Panc1 (cell line): ENCODE measurements at regions not wholly inside any gene's neighbourhood (a gene's known extent, or its start where the extent isn't known, plus 50 kb on each side); places are given as distances from the start of the nearest gene placed in this dataset.
"Not testable (repeated sequence)": the region's sequence is repeated elsewhere in the genome, so short reads cannot be mapped to it uniquely, and the experiment has no call there.

Source experiments
- ATAC-seq: fragments of 200-7000 bp; cut with Tn5 transposase; 2 replicates; pipeline ENCODE4 v1.9.1; 2020; ENCODE audit warnings: mild to moderate bottlenecking, moderate library complexity
- BruUV-seq: library from RNA; stranded (reverse); fragments of 400-500 nt; replicated peaks from 2 replicates; lab custom pipeline; 2021; lab: Mats Ljungman, UMichigan
- CTCF ChIA-PET: fragments of 300-600 bp; sonication (Branson Sonifier 250); formaldehyde crosslinking; loops from one replicate; lab custom pipeline; 2022; ENCODE audit warnings: antibody characterized with exemption; lab: Charles Lee
- POLR2A ChIA-PET: fragments of 300-600 bp; sonication (Branson Sonifier 250); formaldehyde crosslinking; loops from one replicate; lab custom pipeline; 2022; ENCODE audit warnings: antibody characterized with exemption; lab: Charles Lee
- DNase-seq: peaks from one replicate; pipeline ENCODE4 v3.0.0-alpha.2; 2010; ENCODE audit warnings: low read depth, low spot score
- H3K27ac ChIP-seq: 2 replicates; pipeline ENCODE4 v1.5.1; 2011; ENCODE audit warnings: mild to moderate bottlenecking, low read length, inconsistent platforms
- H3K27me3 ChIP-seq: fragments of 200-500 bp; sonication (Bioruptor generic); 2 replicates; pipeline ENCODE4 v1.6.0; 2014; ENCODE audit warnings: low read length, inconsistent platforms; ENCODE audit not compliant: control insufficient read depth, insufficient read depth
- H3K36me3 ChIP-seq: fragments of 200-500 bp; sonication (Bioruptor generic); 2 replicates; pipeline ENCODE4 v1.5.1; 2014; ENCODE audit warnings: inconsistent platforms, mild to moderate bottlenecking, low read length, moderate library complexity; ENCODE audit not compliant: control insufficient read depth, insufficient read depth
- H3K4me1 ChIP-seq: 2 replicates; pipeline ENCODE4 v1.5.1; 2011; ENCODE audit warnings: inconsistent platforms, mild to moderate bottlenecking, low read length, moderate library complexity; ENCODE audit not compliant: control insufficient read depth, insufficient read depth
- H3K4me3 ChIP-seq, 2 experiments: 2 replicates each; pipeline ENCODE4 v1.5.1; 2011 to 2012; ENCODE audit warnings: low read depth in 2 of 2, low read length in 2 of 2, mild to moderate bottlenecking in 2 of 2, inconsistent platforms in 1 of 2, moderate library complexity in 1 of 2
- H3K9me3 ChIP-seq: fragments of 200-500 bp; sonication (Bioruptor generic); 2 replicates; pipeline ENCODE4 v1.5.1; 2014; ENCODE audit warnings: low read depth, mild to moderate bottlenecking, inconsistent platforms, low read length, moderate library complexity; ENCODE audit not compliant: control insufficient read depth, insufficient read depth
- POLR2AphosphoS5 ChIP-seq: IDR thresholded peaks from 2 replicates; pipeline ENCODE4 v1.6.1; 2012; ENCODE audit warnings: mild to moderate bottlenecking, low read depth, low read length, moderate library complexity
- SIN3A ChIP-seq: IDR thresholded peaks from 2 replicates; pipeline ENCODE4 v1.6.1; 2012; ENCODE audit warnings: low read depth, mild to moderate bottlenecking, low read length, moderate library complexity, borderline replicate concordance; ENCODE audit not compliant: insufficient read depth
- TCF7L2 ChIP-seq: IDR thresholded peaks from 2 replicates; pipeline ENCODE4 v1.6.1; 2011; ENCODE audit warnings: mild to moderate bottlenecking, low read depth, low read length, inconsistent platforms
- in situ Hi-C: cut with HindIII; loops from 2 replicates; pipeline ENCODE4 v1.10.0; 2016; ENCODE audit warnings: low sequenced_read_pairs, low pct_unique_long_range_greater_than_20kb
- intact Hi-C: fragments of 100-400 bp; cut with micrococcal nuclease; formaldehyde crosslinking; loops from one replicate; pipeline ENCODE4 v1.10.0; 2022; ENCODE audit not compliant: unreplicated experiment
- TF ChIP-seq, protein P1 (sequence below): fragments of 450-650 bp; IDR thresholded peaks from 2 replicates; pipeline ENCODE4 v1.5.1; 2017; ENCODE audit warnings: mild to moderate bottlenecking
- TF ChIP-seq, protein P2 (sequence below), 2 experiments: IDR thresholded peaks; 2 replicates each; pipeline ENCODE4 v1.6.1; 2011 to 2012; ENCODE audit warnings: low read depth in 2 of 2, control low read depth in 1 of 2, low read length in 1 of 2, mild to moderate bottlenecking in 1 of 2, moderate library complexity in 1 of 2; ENCODE audit not compliant: insufficient read depth in 1 of 2

DNA sequence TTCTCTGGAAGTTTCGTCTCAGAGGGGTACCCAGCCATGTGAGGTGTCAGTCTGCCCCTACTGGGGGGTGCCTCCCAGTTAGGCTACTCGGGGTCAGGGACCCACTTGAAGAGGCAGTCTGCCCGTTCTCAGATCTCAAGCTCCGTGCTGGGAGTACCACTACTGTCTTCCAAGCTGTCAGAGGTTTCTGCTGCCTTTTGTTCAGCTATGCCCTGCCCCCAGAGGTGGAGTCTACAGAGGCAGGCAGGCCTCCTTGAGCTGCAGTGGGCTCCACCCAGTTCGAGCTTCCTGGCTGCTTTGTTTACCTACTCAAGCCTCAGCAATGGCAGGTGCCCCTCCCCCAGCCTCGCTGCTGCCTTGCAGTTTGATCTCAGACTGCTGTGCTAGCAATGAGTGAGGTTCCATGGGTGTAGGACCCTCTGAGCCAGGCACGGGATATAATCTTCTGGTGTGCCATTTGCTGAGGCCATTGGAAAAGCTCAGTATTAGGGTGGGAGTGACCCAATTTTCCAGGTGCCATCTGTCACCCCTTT is 71.0 kb upstream of the SH3GLB1 start:
- H3K36me3 ChIP-seq, H3K27ac ChIP-seq, POLR2A ChIA-PET, in situ Hi-C loops, BruUV-seq, DNase-seq, H3K27me3 ChIP-seq, intact Hi-C loops, CTCF ChIA-PET, H3K9me3 ChIP-seq, H3K4me1 ChIP-seq, H3K4me3 ChIP-seq, ATAC-seq: not testable (repeated sequence)

DNA sequence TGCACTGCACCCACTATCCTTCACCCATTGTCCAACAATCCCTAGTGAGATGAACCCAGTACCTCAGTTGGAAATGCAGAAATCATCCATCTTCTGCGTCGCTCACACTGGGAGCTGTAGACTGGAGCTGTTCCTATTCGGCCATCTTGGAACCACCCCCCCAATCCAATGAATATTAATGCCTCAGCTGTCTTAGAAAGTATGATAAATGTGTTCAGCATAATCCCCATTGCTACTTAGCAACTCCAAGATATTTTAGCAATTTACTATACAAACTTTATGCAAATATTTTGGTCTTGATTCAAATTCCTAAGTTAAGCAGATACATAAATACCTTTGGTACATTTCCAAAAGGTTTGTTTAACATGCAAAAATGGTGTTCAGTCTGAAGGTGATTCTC is 70.5 kb upstream of the SH3GLB1 start:
- Histone ChIP-seq H3K27ac (no peak overlapping the region), H3K4me1 (no peaks in the 10 kb centered on the region), H3K27me3 (peaks cover 3% of the 10 kb centered on the region), H3K4me3 (no peak overlapping the region), H3K36me3 (no peaks in the 10 kb centered on the region), H3K9me3 (no peaks in the 10 kb centered on the region)
- in situ Hi-C loops (no loop called here), intact Hi-C loops (no loop called here)
- BruUV-seq: no TSS peak
- POLR2A ChIA-PET: no interaction called here
- TF ChIP-seq, protein P1, sequence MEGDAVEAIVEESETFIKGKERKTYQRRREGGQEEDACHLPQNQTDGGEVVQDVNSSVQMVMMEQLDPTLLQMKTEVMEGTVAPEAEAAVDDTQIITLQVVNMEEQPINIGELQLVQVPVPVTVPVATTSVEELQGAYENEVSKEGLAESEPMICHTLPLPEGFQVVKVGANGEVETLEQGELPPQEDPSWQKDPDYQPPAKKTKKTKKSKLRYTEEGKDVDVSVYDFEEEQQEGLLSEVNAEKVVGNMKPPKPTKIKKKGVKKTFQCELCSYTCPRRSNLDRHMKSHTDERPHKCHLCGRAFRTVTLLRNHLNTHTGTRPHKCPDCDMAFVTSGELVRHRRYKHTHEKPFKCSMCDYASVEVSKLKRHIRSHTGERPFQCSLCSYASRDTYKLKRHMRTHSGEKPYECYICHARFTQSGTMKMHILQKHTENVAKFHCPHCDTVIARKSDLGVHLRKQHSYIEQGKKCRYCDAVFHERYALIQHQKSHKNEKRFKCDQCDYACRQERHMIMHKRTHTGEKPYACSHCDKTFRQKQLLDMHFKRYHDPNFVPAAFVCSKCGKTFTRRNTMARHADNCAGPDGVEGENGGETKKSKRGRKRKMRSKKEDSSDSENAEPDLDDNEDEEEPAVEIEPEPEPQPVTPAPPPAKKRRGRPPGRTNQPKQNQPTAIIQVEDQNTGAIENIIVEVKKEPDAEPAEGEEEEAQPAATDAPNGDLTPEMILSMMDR: no peak
- no peak for TF ChIP-seq TCF7L2
- no peak for TF ChIP-seq SIN3A
- no peak for TF ChIP-seq POLR2AphosphoS5
- TF ChIP-seq, protein P2, sequence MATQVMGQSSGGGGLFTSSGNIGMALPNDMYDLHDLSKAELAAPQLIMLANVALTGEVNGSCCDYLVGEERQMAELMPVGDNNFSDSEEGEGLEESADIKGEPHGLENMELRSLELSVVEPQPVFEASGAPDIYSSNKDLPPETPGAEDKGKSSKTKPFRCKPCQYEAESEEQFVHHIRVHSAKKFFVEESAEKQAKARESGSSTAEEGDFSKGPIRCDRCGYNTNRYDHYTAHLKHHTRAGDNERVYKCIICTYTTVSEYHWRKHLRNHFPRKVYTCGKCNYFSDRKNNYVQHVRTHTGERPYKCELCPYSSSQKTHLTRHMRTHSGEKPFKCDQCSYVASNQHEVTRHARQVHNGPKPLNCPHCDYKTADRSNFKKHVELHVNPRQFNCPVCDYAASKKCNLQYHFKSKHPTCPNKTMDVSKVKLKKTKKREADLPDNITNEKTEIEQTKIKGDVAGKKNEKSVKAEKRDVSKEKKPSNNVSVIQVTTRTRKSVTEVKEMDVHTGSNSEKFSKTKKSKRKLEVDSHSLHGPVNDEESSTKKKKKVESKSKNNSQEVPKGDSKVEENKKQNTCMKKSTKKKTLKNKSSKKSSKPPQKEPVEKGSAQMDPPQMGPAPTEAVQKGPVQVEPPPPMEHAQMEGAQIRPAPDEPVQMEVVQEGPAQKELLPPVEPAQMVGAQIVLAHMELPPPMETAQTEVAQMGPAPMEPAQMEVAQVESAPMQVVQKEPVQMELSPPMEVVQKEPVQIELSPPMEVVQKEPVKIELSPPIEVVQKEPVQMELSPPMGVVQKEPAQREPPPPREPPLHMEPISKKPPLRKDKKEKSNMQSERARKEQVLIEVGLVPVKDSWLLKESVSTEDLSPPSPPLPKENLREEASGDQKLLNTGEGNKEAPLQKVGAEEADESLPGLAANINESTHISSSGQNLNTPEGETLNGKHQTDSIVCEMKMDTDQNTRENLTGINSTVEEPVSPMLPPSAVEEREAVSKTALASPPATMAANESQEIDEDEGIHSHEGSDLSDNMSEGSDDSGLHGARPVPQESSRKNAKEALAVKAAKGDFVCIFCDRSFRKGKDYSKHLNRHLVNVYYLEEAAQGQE (IDR thresholded peaks at IDR 0.05; ENCODE audit: insufficient read depth in 1 of 2, low read depth in 2 of 2, low read length in 1 of 2): no peak
- CTCF ChIA-PET: no interaction called here
- no peak for DNase-seq
- no peak for ATAC-seq

DNA sequence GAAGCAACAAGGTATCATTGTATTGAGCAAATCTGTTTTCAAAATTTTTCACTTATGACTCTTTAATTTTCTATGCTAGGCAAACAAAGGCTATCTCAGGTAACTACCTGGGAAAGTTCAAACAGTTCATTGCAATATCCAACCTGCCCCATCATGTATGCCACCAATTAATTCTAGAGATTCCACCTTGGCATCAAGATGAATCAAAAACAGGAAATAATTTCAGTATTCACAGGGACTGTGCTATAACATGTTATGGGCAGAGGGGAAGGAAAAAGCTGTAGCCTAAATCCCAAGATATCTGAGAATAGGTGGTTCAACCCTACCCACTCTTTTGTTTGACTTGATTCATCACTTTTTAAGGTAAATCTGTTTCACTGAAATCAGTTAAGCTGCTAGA is 67.5 kb upstream of the SH3GLB1 start:
- no peaks in the 10 kb centered on the region for H3K36me3 ChIP-seq
- H3K4me3 ChIP-seq: no peak overlapping the region
- peaks cover 5% of the 10 kb centered on the region for H3K27me3 ChIP-seq
- ChIA-PET CTCF (no interaction called here), POLR2A (no interaction called here)
- no peaks in the 10 kb centered on the region for H3K9me3 ChIP-seq
- no peaks in the 10 kb centered on the region for H3K4me1 ChIP-seq
- in situ Hi-C loops (no loop called here), intact Hi-C loops (no loop called here)
- DNase-seq: no peak
- no peak overlapping the region for H3K27ac ChIP-seq
- no TSS peak for BruUV-seq
- ATAC-seq: no peak
- TF ChIP-seq, protein P2 (IDR thresholded peaks at IDR 0.05; ENCODE audit: insufficient read depth in 1 of 2, low read depth in 2 of 2, low read length in 1 of 2): no peak
- TF ChIP-seq TCF7L2 (no peak), POLR2AphosphoS5 (no peak), SIN3A (no peak)
- TF ChIP-seq, protein P1: no peak
